ENCODE measurements at regions not wholly inside any gene's neighbourhood (a gene's known extent, or its start where the extent isn't known, plus 50 kb on each side); places are given as distances from the start of the nearest gene placed in this dataset.

GRCh38 chr18:28651298-28651697 lies 474.4 kb upstream of the CDH2 start:
- Histone ChIP-seq H3K9me3 (no peaks in the 10 kb centered on the region), H3K27ac (no peak overlapping the region), H3K36me3 (no peaks in the 10 kb centered on the region), H3K27me3 (no peaks in the 10 kb centered on the region), H3K4me3 (no peak overlapping the region), H3K4me1 (no peaks in the 10 kb centered on the region)
- ATAC-seq = no peak
- 94 to 100% methylated on average over 5 to 6 of the region's 12 CpGs for WGBS, 2 donors (ENCODE audit: low coverage in 1 of 2)
- TF ChIP-seq EP300 (IDR thresholded peaks at IDR 0.05) = no peak
- TF ChIP-seq POLR2A (IDR thresholded peaks at IDR 0.05) = no peak
- no peak for TF ChIP-seq CTCF (IDR thresholded peaks at IDR 0.05)
- TF ChIP-seq POLR2AphosphoS5 (IDR thresholded peaks at IDR 0.05) = no peak

- H3K27ac ChIP-seq = no peak overlapping the region
- H3K27me3 ChIP-seq = no peaks in the 10 kb centered on the region
- ATAC-seq = no peak
- WGBS, 2 donors (ENCODE audit: low coverage in 1 of 2) = 58 to 63% methylated on average over 2 of the region's 2 CpGs
- no peaks in the 10 kb centered on the region for H3K36me3 ChIP-seq
- no peak for TF ChIP-seq CTCF (IDR thresholded peaks at IDR 0.05)
- TF ChIP-seq POLR2AphosphoS5 (IDR thresholded peaks at IDR 0.05) = no peak
- TF ChIP-seq POLR2A (IDR thresholded peaks at IDR 0.05) = no peak
- no peak for TF ChIP-seq EP300 (IDR thresholded peaks at IDR 0.05)
- H3K9me3 ChIP-seq = no peaks in the 10 kb centered on the region
- no peak overlapping the region for H3K4me3 ChIP-seq
- H3K4me1 ChIP-seq = no peaks in the 10 kb centered on the region
Measured at GRCh38 chr18:28650860-28651259, 473.9 kb upstream of the CDH2 start.

GRCh38 chr18:28647961-28648360 lies 471.0 kb upstream of the CDH2 start:
- Histone ChIP-seq H3K27ac (no peak overlapping the region), H3K27me3 (no peaks in the 10 kb centered on the region), H3K36me3 (no peaks in the 10 kb centered on the region), H3K9me3 (no peaks in the 10 kb centered on the region), H3K4me1 (no peaks in the 10 kb centered on the region), H3K4me3 (no peak overlapping the region)
- no peak for TF ChIP-seq POLR2AphosphoS5 (IDR thresholded peaks at IDR 0.05)
- no peak for TF ChIP-seq POLR2A (IDR thresholded peaks at IDR 0.05)
- no peak for TF ChIP-seq CTCF (IDR thresholded peaks at IDR 0.05)
- TF ChIP-seq EP300 (IDR thresholded peaks at IDR 0.05) = no peak
- no peak for ATAC-seq
- 67 to 72% methylated on average over 3 of the region's 3 CpGs for WGBS, 2 donors (ENCODE audit: low coverage in 1 of 2)

- H3K4me3 ChIP-seq = no peak overlapping the region
- no peak overlapping the region for H3K27ac ChIP-seq
- no peak for ATAC-seq
- no peaks in the 10 kb centered on the region for H3K4me1 ChIP-seq
- no peaks in the 10 kb centered on the region for H3K9me3 ChIP-seq
- TF ChIP-seq CTCF (IDR thresholded peaks at IDR 0.05) (no peak), EP300 (IDR thresholded peaks at IDR 0.05) (no peak), POLR2A (IDR thresholded peaks at IDR 0.05) (no peak), POLR2AphosphoS5 (IDR thresholded peaks at IDR 0.05) (no peak)
- no peaks in the 10 kb centered on the region for H3K27me3 ChIP-seq
- WGBS, 2 donors (ENCODE audit: low coverage in 1 of 2) = 83 to 90% methylated on average over 2 of the region's 2 CpGs
- H3K36me3 ChIP-seq = no peaks in the 10 kb centered on the region
Measured at GRCh38 chr18:28637897-28638296, 461.0 kb upstream of the CDH2 start.

GRCh38 chr18:28635530-28635929 lies 458.6 kb upstream of the CDH2 start:
- H3K4me1 ChIP-seq = no peaks in the 10 kb centered on the region
- H3K36me3 ChIP-seq = no peaks in the 10 kb centered on the region
- no peak overlapping the region for H3K27ac ChIP-seq
- H3K4me3 ChIP-seq = no peak overlapping the region
- no peaks in the 10 kb centered on the region for H3K27me3 ChIP-seq
- TF ChIP-seq POLR2A (IDR thresholded peaks at IDR 0.05) = no peak
- TF ChIP-seq EP300 (IDR thresholded peaks at IDR 0.05) = no peak
- TF ChIP-seq POLR2AphosphoS5 (IDR thresholded peaks at IDR 0.05) = no peak
- TF ChIP-seq CTCF (IDR thresholded peaks at IDR 0.05) = no peak
- H3K9me3 ChIP-seq = no peaks in the 10 kb centered on the region
- ATAC-seq = no peak
